HL-60 (cell line): ENCODE measurements at regions not wholly inside any gene's neighbourhood (a gene's known extent, or its start where the extent isn't known, plus 50 kb on each side); places are given as distances from the start of the nearest gene placed in this dataset.

Experiments used
- CTCF ChIP-seq: IDR thresholded peaks from one replicate; pipeline ENCODE4 v1.5.1; 2011; ENCODE audit warnings: low read length, control low read depth, inconsistent platforms; ENCODE audit not compliant: insufficient read depth
- GABPA ChIP-seq: IDR thresholded peaks from 2 replicates; pipeline ENCODE4 v1.6.1; 2012; ENCODE audit warnings: low read depth
- POLR2AphosphoS5 ChIP-seq: IDR thresholded peaks from 2 replicates; pipeline ENCODE4 v1.6.1; 2012; ENCODE audit warnings: low read depth

GRCh38 chr5:39586185-39586584 is 161.4 kb upstream of the DAB2 start:
- TF ChIP-seq CTCF (no peak), GABPA (no peak), POLR2AphosphoS5 (no peak)
